ENCODE measurements at regions not wholly inside any gene's neighbourhood (a gene's known extent, or its start where the extent isn't known, plus 50 kb on each side); places are given as distances from the start of the nearest gene placed in this dataset.

GRCh38 chr16:17724242-17724898, 253.6 kb upstream of the XYLT1 start:
- DNase-seq, result no peak

GRCh38 chr16:17723531-17724134, 252.9 kb upstream of the XYLT1 start:
- no peak for DNase-seq

- DNase-seq, result no peak
Measured at GRCh38 chr16:17718495-17718894, 247.7 kb upstream of the XYLT1 start.

GRCh38 chr16:17705847-17706246, 235.1 kb upstream of the XYLT1 start:
- DNase-seq, result no peak

GRCh38 chr16:17696616-17697015, 225.9 kb upstream of the XYLT1 start:
- no peak for DNase-seq

GRCh38 chr16:17692484-17692883, 221.7 kb upstream of the XYLT1 start:
- DNase-seq, result no peak

- DNase-seq, result no peak
Measured at GRCh38 chr16:17691899-17692176, 221.1 kb upstream of the XYLT1 start.

GRCh38 chr16:17691106-17691898, 220.5 kb upstream of the XYLT1 start:
- DNase-seq, result no peak

- DNase-seq, result no peak
Measured at GRCh38 chr16:17685447-17685846, 214.7 kb upstream of the XYLT1 start.

GRCh38 chr16:17683281-17683680, 212.5 kb upstream of the XYLT1 start:
- no peak for DNase-seq

- no peak for DNase-seq
Measured at GRCh38 chr16:17676171-17676570, 205.4 kb upstream of the XYLT1 start.

- DNase-seq, result no peak
Measured at GRCh38 chr16:17668386-17668785, 197.6 kb upstream of the XYLT1 start.

GRCh38 chr16:17666293-17666692, 195.5 kb upstream of the XYLT1 start:
- DNase-seq, result no peak

GRCh38 chr16:17658881-17659280, 188.1 kb upstream of the XYLT1 start:
- DNase-seq, result no peak

- no peak for DNase-seq
Measured at GRCh38 chr16:17657045-17657444, 186.3 kb upstream of the XYLT1 start.

GRCh38 chr16:17654571-17654970, 183.8 kb upstream of the XYLT1 start:
- no peak for DNase-seq

GRCh38 chr16:17654142-17654541, 183.4 kb upstream of the XYLT1 start:
- no peak for DNase-seq

GRCh38 chr16:17647879-17648872, 177.4 kb upstream of the XYLT1 start:
- DNase-seq, result no peak

- no peak for DNase-seq
Measured at GRCh38 chr16:17643935-17644334, 173.2 kb upstream of the XYLT1 start.

- DNase-seq, result no peak
Measured at GRCh38 chr16:17641990-17642389, 171.2 kb upstream of the XYLT1 start.

- no peak for DNase-seq
Measured at GRCh38 chr16:17638134-17638533, 167.4 kb upstream of the XYLT1 start.

GRCh38 chr16:17635183-17635582, 164.4 kb upstream of the XYLT1 start:
- no peak for DNase-seq
